Medulla oblongata (tissue), 1 donor: ENCODE measurements at regions not wholly inside any gene's neighbourhood (a gene's known extent, or its start where the extent isn't known, plus 50 kb on each side); places are given as distances from the start of the nearest gene placed in this dataset.

Experiments
- DNase-seq: peaks from one replicate; pipeline ENCODE4 v3.0.0-alpha.2; 2015; ENCODE audit errors: extremely low spot score

DNA sequence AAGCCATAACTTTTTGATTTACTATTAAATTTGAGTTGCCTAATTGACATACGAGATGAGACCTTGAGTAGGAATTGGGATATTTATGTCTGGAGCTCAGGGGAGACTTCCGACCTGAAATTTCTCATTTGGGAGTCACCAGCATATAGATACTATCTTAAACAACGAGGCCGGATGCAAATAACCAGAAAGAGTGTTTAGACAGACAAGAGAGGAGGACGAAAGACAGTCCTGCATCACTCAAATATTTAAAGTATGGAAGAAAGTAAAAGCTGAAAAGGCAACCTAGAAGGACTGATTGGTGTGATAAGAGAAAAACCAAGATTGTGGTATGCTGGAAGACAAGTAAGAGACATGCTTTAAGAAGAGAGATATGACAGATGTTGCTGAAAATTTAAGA, 675.0 kb upstream of the NUDT12 start:
- no peak for DNase-seq

DNA sequence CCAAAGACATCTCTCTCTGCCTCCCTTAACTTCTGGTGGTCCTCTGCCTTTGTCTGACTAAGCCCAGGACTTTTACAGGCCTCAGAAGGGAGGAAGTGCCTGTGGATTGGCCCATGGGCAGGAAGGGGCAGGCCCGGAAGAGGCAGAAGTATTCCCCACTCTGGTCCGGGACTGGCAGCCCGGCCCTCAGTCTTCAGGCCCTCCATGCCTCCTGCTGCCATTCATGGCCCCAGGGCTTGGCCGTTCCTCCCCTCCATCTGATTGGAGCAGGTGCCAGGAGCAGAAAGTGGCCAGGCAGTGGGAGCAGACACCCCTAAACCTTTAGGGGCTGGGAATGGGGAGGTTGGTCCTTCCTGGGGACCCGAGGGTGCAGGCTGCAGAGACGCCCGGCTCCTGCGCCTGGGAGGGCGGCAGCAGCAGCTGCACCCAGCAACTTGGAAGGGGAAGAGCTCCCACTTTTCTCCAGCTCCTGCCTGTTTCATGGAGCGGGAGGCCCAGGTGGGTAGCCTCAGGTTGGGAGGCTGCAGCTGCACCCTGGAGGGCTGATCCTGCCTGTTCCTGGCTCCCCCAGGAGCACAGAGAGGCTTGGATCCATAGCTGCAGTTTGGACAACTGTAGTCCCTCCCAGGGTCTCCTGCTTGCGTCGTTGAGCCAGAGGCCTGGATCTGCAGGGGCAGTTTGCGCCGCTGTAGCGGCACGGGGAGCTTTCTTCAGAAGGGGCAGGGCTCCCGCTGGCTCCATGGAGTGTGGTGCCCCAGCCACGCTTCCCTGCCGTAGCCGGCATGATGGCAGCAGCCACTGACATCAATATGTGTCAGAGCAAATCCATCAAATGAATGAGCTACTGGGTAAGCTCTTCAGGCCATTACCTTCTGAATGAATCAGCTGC, 661.5 kb upstream of the NUDT12 start:
- DNase-seq = no peak

DNA sequence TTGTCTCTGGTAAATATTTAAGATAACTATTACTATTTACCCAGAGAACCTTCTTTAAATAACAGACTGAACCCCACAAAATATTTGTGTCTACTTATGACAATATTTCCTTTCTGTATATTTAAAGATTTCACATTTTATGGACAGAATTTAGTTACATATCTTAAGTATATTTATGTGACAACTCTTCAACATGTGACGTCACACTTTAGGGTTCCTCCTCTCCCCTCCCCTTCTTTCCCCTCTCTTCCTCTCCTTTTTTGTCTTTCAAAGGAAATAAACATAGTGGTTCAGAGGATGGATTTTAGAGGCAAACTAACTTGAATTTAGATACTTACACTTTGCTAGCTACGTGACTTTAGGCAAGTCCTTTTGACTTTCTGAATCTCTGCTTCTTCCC, 655.6 kb upstream of the NUDT12 start:
- DNase-seq = no peak

DNA sequence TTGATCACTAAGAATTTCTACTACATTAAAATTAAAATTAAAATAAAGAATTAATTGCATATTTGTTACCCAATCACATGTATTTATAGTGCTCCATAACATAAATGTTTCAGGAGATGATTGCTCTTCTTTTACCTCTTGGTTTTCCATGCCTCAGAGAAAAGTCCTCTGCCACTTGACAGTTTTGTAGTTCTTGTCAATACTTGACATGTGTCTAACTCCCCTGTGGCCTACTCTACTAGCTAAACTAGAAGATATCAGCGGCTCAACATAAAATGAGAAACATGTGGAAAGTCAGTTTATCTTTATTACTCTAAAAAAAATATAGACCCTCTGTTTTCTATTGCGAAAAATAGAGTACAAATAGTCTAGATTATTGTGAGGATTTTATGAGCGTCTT, 650.6 kb upstream of the NUDT12 start:
- no peak for DNase-seq

DNA sequence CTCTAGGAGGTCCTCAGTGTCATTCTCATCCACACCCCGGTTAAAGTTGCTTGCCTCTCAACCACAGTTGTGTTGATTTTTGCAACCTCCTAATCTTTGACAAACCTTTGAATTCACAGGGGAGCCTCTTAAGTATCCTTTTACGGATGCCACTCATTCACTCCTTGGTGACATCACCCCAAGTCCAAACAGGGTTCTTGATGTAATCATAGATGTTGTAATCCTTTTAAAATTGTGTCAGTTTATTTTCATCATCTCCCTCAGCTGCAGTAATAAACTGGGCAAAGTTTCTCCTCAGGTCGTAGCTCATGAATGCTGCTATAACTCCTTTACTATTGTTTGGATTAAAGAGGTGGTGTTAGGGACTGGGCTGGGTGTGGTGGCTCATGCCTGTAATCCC, 637.2 kb upstream of the NUDT12 start:
- DNase-seq = no peak

DNA sequence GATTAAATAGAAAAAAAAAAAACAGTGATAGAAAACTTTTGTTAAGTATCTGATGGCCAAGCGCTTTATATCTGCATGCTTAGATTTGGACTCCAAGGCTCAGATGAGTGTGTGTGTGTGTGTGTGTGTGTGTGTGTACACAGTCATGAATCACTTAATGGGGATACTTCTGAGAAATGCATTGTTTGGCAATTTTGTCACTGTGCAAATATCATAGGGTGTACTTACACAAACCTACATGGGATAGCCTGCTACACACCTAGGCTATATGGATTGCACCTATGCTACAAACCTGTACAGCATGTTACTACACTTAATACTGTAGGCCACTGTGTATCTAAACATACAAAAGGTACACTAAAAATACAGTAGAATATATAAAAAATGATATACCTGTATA, 635.6 kb upstream of the NUDT12 start:
- DNase-seq = no peak

DNA sequence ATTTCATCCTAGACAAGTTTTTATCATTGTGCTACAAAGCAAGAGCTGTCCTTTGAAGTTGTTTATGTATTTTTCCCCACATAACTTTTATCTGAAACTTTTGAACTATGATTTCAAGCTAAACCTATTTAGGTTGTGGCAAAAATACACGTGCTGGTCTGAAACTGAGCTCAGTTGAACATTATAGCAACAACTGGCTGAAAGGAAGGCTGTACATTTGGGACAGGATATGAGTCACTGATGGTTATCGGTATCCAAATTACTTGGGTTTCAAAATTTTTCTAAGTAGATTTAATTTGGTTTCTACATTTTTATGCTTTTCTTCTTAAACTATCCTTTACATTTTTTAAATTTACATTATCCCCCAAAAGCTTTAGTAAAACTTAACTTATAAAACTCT, 627.3 kb upstream of the NUDT12 start:
- DNase-seq = no peak

DNA sequence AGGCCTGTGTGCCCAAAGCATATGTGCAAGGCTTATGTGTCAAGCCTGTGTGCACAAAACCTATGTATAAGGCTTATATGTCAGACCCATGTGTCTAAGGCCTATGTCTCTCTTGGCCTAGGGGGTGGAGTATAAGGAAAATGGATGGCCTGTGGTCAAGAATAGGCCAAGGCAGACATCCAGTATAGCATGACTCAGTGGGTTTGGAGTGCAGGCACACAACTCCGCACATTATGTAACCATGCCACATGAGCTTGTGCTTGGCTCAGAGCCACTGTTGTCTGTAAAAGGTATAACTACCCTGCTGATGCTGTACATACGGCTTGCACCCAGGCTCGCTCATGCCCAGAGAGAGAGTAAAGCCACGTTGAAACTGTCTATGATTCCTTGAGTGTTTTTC, 626.4 kb upstream of the NUDT12 start:
- no peak for DNase-seq

DNA sequence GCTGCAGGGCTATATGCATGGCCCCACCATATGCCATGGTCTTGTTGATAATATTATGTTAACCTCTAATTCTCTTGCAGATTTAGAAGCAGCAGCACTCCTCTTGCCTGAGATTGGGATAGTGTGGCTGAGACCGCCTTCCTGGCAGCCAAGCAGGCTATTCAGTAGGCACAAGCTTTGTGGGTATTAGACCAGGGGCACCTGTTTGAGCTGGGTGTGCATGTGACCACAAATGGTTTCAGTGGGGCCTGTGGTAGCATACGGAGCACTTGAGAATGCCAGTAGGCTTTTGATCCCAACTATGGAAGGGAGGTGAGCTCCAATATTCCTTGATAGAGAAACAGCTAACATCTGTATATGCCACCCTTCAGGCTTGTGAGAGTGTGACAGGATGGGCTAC, 625.1 kb upstream of the NUDT12 start:
- DNase-seq = no peak

DNA sequence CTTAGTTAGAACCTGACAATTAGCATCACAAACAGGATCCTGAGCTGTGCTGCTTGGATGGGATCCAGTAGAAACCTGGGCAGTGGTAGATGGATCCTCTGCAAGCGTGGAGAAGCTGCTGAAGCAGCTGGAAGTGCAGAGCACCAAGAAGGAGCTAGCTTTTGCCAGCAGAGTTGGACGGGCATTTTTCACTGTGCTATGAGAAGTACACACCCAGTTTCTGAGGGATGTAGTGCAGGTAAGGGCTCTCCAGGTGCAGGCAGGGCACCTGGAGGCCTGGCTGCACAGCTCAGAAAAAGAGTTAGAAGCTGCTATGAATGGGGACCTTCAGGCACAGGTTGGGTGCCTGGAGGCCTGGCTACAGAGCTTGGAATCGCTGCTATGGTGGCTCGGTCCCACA, 623.9 kb upstream of the NUDT12 start:
- DNase-seq = no peak

DNA sequence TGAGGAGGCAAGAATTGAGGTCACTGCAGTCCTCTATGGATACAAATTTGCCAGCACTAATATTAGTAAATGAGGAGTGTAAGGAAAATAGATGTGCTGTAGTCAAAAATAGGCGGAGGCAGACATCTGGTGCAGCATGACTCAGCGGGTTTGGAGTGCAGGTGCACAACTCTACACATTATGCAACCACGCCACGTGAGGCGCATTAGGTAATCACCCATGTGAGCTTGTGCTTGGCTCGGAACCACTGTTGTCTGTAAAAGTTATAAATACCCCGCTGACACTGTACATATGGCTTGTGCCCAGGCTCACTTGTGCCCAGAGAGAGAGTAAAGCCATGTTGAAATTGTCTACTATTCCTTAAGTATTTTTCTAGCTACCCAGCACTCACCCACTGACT, 623.5 kb upstream of the NUDT12 start:
- DNase-seq = no peak

DNA sequence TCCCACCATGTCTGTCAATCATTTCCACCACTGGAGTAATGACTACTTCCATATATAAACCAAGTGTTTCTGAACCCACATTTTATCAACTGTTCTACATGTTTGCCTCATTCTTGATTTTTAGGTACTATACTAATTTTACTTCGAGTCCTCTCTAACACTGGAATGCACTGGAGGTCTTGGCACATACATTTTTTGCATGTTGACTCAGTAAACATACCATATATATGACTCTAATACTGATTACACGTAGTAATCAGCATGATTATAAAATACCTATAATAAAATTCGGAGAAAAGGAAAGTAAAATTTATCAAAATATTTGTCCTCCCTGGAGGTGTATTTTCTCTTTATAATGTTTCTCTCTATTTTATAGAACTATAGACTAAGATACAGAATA, 621.7 kb upstream of the NUDT12 start:
- no peak for DNase-seq

DNA sequence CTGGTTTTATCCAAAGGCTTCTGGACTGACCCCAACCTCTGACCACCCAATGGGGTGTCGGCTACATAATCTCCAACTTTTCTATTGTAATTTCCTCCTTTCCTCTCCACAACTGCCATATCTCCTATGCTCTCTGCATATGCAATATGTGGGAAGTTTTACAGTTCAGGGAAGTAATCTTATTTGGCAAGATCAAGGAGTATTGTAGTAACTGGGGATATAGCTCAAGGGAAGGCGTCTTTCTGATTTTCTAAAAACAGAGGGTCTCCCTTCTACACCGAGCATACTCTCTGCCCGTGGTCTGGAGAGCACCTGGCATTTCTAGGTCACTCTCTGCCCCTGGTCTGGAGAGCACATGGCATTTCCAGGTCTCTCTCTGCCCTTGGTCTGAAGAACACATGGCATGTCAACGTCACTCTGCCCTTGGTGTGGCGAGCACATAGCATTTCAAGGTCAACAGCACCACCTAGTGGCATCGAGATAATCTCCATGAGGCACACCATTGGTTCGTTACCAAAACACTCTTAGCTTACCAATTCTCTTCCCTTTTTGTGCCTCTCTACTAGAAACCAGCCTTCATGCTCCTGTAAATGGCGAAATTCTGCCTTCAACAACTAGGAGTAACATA, 616.4 kb upstream of the NUDT12 start:
- peak; percentile 71 for DNase-seq

DNA sequence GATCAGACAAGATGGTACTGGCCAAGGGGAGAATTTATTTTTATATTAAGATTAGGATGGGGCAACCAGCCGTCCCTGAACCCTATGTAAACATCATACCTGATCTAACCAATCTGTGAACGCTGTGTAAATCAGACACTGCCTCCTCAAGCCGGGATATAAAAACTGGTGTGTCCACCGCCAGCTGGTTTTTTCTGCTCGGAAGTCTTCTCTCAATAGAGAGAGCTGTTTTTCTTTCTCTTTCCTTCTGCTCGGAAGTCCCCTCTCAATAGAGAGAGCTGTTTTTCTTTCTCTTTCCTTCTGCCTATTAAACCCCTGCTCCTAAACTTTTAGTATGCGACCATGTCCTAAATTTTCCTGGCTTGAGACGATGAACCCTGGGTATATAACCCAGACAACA, 615.5 kb upstream of the NUDT12 start:
- DNase-seq = no peak

DNA sequence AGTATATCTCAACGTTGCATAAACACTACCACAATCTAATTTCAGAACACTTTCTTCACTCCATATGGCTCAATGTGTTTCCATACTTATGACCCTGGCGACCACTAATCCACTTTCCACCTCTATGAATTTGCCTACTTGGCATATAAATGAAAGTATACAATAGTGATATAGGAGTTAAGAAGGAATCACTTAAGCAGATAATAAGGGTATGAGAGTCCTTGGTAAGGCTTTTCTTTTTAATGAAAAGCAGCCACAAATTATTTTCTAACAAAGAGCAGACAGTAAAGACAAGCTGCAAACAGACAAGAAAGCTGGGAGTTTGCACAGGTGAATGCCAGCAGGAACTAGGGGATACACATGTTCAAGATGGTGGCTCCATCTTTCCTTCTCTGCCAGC, 615.1 kb upstream of the NUDT12 start:
- no peak for DNase-seq

DNA sequence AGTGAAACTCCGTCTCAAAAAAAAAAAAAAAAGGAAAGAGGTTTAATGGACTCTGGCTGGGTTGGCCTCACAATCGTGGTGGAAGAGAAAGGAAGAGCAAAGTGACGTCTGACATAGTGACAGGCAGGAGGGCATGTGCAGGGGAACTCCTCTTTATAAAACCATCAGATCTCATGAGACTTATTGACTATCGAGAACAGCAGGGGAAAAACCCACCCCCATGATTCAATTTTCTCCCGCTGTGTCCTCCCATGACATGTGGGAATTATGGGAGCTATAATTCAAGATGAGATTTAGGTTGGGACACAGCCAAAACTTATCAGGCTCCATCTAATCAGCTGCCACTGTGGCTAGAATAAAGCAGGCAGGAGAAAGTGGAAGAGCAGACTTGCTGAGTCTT, 610.4 kb upstream of the NUDT12 start:
- no peak for DNase-seq

DNA sequence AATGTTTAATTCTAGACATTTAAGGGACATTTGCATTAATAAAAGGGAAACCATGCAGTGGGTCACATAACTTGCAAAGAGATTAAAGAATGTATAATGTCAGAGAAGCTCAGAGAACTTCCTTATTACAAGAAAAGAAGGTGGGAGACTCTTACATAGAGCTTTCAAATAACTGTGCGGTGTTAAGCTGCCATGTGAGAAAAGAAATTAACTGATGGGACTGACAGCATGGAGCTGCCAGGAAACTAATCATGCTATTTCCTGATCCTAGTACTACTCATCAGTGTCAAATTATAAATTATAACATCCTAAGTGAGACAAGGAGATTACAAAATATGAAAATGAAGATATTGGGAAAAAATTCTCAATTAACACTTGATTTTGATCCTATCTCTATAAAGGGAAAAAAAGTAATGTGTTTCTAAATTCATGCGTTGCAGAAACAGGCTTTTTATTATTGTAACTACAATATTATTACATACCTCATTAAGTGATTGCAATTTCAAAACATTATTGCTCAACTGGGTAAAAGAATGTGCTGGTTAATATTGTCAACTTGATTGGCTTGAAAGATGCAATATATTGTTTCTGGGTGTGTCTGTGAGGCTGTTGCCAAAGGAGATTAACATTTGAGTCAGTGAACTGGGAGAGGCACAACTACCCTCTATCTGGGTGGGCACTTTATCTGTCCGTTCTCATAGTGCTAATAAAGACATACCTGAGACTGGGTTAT, 609.5 kb upstream of the NUDT12 start:
- DNase-seq = no peak

DNA sequence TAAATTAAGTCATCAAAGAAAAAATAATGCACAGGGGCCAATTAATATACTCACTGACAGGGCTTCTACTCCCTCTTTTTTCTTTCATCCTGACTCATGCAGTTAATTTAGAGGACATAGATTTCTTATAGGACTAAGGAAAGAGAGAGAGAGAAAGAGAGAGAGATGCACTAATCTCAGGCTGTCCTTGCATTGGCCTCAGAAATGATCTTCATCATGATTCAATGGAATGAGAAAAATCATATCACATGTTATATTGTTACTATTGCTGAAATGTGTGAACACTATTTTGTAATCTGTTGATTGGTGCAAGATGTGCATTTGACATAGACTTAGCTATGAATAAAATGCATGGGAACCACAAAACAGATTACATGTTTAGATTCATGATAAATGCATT, 608.3 kb upstream of the NUDT12 start:
- DNase-seq = no peak

DNA sequence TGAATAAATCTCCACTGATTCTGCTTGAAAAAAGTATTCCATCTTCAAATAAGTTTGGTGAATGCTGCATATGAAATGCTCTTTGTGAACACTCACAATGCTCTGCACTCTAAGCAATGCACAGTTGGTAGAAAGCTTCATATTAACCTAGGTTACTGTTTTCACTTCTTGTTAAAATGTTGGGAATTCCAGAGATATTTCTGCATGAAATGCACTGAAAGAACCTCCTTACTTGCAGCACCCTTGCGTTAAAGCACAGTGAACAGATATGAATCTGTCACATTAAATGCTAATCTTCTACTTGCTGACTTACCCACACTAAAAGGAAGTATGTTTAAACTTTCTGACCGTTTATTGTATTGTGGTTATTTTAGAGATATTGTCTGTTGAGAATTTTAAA, 584.1 kb upstream of the NUDT12 start:
- DNase-seq = no peak

DNA sequence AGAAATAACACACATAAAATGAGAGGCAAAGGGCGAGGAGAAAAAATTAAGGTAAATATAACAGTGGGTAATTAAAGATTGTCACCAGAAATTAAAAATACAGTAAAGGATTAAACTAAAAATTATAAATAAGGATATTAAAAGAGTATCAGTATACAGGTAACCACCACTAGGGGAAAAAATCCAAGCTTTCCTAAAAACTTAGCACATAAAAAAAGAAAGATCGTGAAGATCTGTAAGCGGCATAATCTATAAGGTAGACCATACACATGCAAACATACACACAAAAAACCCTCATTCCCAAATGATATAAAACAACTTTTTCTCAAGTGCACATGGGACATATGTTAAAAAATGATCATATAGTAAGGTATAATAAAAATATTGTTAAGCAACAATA, 577.3 kb upstream of the NUDT12 start:
- DNase-seq = no peak

DNA sequence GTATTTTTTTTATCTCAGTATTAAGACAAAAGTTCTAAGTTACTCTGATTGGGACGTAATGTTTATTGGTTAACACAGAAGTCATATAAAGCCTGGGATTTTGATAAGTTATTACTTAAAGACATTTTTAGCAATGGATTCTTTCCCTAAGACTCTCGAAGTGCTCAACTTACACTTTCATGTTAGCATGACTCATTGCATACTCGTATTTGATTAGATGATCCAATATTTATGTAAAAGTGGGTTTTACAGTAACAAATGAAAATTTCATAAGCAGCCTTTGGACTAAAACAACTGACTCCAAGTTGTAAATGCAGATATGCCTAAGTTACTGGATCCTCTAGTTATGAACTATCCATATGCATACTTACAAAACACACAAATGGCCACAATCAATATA, 567.7 kb upstream of the NUDT12 start:
- no peak for DNase-seq

DNA sequence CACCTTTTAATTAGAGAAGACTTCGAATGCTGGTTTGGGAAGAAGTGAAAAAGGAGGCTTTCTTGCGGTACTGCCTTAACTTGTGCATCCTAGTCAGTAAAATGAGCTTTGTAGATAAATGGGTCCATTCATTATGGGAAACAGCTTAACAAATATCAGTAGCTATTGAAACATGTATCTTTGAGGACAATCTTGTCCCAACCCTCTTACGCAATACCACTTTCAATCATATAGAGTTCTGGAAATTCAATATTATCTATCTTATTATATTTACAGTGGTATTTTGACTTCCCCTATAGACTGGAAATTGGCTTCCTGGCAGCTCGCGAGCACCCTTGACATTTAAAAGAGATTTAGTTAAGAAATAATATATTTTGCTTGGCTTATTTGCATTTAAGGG, 565.8 kb upstream of the NUDT12 start:
- no peak for DNase-seq

DNA sequence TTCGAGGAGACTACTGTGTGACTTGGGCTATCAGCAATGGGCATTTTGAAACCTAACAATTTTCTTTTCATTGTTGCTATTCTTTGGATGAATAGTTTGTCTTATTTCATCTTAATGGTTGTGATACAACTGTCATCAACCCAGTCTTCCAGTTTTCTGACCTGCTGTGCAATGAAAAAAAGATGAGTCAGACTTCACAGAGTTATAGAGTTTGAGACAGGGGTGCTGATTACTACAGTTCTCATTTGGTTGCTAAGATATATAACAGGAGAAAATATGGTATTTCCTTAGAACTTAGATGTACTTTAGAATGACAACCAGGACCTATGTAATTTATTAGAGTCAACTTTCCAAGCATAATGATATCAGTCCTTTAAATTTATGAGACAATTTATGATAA, 564.4 kb upstream of the NUDT12 start:
- DNase-seq = no peak
